GM12872 (cell line): ENCODE measurements at regions not wholly inside any gene's neighbourhood (a gene's known extent, or its start where the extent isn't known, plus 50 kb on each side); places are given as distances from the start of the nearest gene placed in this dataset.

ENCODE experiments used
- TF ChIP-seq, protein P1 (sequence below): IDR thresholded peaks from 3 replicates; pipeline ENCODE4 v1.5.1; 2011; ENCODE audit warnings: low read depth, mild to moderate bottlenecking, low read length, moderate library complexity; ENCODE audit not compliant: insufficient read depth

DNA sequence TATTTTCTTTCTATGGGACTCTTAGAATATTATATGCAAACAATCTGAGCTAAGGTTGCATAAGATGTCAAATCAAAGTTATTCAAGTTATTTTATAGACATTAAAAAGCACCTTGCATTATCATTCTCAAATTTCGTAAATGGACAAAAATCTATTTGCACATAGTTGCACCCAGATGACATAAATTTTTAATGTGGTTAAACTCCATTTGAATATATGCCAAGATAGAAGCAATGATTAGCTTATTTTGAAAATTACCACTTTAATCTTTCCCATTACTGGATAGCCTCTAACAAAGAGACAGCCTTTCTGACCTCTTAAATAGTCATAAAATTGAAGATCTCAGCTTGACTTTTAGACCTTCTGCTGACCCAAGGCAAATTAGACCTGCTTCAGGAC is 386.8 kb downstream of the RAPGEF2 start:
- TF ChIP-seq, protein P1, sequence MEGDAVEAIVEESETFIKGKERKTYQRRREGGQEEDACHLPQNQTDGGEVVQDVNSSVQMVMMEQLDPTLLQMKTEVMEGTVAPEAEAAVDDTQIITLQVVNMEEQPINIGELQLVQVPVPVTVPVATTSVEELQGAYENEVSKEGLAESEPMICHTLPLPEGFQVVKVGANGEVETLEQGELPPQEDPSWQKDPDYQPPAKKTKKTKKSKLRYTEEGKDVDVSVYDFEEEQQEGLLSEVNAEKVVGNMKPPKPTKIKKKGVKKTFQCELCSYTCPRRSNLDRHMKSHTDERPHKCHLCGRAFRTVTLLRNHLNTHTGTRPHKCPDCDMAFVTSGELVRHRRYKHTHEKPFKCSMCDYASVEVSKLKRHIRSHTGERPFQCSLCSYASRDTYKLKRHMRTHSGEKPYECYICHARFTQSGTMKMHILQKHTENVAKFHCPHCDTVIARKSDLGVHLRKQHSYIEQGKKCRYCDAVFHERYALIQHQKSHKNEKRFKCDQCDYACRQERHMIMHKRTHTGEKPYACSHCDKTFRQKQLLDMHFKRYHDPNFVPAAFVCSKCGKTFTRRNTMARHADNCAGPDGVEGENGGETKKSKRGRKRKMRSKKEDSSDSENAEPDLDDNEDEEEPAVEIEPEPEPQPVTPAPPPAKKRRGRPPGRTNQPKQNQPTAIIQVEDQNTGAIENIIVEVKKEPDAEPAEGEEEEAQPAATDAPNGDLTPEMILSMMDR = no peak

DNA sequence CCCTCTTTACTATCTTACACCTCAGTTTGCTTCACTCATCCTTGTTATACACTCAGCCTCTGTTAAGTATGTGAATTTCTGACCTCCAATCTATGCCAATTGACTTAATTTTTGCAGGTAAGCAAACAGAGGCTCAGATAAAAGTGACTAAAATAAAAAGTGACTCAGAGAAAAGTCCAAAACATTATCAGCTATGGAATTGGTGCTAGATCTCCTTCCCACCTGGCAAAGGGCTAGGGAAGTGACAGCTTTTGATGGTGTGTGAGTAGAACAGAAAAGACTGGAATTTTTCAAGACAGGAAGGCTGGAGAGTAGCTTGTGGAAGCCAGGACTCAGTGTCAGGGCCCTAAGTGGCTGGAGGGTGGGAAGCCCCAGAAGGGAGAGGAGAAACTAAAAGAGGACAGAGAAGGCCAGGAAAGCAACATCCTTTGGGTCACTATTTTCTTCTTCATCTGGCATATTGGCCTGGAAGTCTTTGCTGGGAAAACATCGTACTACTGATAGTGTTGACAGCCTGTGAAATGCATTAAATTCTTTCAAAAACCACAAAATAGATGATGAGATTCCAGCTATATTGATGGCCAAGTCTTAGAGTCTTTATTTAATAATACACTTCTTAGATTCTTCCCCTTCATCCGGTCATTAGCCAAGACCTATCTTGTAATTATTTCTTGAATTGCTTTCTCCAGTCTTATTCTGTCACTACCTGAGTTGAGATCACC is 392.8 kb downstream of the RAPGEF2 start:
- TF ChIP-seq, protein P1 = no peak

DNA sequence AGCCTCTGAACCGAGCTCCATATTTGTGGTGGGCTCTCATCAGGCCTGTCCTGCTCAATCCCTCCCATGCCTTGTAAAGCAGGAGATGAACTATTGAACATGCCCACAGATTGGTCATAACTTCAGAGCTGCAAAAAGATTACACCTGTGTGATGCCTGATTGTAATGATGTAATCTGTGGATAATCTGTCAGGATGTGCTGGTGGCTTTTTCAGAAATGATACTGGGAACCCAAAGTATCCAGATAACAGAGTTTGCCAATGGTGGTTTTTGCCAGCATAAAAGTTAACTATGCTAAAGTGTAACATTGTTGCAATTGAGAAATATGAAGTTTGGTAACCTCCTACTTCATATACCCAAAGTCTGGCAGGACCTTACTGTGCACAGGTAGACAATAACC is 393.4 kb downstream of the RAPGEF2 start:
- TF ChIP-seq, protein P1 = no peak

DNA sequence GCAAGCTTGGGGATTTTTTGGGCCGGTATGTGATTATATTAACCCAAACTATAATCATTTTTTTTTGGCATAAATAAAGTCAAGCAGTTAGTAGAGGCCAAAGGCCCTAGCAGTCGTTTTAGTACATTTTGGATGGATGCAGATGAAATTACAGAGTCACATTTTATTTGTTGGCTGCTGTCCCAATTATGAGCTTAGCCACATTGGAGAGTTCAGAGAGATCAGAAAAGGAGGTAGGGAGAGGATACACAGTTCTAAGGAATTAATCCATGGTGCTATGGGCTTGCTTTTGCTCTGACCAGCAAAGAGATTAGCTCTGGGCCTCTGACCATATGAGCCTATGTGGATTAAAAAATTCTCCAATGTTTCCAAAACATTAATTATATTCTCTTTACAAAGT is 395.1 kb downstream of the RAPGEF2 start:
- TF ChIP-seq, protein P1 = no peak

DNA sequence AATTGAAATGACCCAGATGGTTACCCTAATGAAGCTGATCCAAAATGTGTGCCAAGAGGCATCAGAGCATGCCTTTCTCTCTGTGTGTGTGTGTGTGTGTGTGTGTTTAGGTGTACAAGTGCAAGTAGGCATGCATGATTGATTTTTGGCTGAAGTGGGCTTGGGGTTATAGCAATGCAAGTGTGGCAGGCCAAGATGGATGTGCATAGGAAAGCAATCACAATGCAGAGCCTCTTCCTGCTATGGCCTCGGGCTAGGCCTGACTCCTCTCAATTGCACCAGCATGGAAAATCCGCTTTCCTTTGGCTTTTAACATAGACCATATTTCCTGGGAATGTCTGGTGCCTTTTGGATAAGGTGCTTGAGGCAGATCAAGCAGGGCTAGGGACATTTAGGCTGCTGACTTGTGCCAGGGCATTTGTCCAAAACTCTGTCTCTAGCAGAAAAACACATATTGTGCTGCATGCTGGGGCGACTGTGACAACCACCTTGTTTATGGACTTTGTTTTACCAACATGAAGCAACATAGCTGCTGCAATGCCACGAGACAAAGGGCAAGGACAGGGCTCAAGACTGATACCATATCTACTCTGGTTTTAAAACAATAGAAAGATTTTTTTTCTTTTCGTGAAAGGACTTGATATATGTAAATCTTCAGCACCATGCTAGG is 395.7 kb downstream of the RAPGEF2 start:
- TF ChIP-seq, protein P1 = no peak

DNA sequence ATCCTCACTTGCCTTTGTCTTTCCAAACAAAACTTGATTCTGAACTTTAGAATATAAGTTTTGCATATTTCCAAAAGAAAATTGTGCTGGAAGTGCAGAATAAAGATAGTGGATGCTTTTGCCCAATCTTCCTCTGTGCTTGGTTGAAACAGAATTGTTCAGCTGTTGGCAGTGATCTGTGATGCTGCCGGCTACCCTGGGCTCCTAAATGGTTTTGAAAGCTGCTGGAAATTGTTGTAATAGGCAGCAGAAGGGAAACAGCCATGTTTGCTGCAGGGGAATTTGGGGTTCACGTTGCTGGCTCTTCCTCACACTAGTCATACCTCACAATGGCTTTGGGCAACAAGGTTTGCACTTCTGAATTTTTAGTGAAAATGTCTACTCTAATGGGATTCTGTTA is 398.0 kb downstream of the RAPGEF2 start:
- TF ChIP-seq, protein P1 = no peak

DNA sequence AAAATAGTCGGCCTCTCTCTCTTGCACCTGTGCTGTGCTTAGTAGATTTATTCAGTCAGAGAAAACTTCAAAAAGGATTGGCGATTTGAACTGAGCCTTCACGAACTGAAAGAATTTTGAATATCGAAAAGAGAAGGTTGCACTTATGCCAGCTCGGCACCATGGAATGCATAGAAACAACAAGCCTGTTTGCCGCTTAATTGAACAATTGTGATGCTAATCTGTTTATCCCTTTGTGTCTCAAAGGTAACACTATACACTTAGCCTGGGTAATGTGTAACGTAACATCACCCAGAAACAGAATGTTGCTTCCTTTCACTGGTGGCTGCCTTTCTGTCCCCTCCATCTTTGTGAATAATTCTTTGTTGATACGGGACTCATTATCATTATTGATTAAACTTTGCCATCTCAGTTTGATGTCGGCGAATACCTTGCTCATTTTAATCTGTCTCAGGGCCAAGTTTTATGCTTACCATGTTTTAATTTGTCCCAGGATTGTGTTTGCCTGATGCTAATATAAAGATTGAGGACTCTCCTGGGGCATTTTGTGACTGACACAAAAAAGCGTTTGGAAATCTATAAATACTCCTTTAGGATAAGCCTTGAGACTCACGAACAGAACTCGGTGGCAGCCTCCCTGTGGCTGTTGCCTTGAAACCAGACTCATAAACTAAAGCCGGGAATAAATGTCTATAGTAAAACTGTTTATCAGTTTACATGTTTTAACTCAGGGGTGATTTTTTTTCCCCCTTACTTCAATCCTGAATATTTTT is 400.5 kb downstream of the RAPGEF2 start:
- TF ChIP-seq, protein P1 = no peak
